ENCODE measurements at regions not wholly inside any gene's neighbourhood (a gene's known extent, or its start where the extent isn't known, plus 50 kb on each side); places are given as distances from the start of the nearest gene placed in this dataset.

DNA sequence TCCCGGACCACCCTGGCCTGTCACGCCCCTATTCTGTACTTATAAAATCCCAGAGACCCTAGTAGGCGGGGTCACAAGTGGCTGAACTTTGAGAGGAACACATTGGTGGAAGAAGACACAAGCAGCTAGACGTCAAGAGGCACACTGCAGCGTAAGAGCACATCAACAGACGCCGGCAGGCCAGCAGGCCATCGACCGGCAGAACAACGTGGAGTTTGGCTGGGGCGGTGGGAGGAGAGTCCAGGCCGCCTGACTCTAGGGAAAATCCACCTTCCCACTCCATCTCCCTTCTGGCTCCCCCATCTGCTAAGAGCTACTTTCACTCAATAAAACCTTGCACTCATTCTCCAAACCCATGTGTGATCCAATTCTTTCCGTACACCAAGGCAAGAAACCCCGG lies 601.8 kb upstream of the CDH2 start:
- TF ChIP-seq, protein P1, sequence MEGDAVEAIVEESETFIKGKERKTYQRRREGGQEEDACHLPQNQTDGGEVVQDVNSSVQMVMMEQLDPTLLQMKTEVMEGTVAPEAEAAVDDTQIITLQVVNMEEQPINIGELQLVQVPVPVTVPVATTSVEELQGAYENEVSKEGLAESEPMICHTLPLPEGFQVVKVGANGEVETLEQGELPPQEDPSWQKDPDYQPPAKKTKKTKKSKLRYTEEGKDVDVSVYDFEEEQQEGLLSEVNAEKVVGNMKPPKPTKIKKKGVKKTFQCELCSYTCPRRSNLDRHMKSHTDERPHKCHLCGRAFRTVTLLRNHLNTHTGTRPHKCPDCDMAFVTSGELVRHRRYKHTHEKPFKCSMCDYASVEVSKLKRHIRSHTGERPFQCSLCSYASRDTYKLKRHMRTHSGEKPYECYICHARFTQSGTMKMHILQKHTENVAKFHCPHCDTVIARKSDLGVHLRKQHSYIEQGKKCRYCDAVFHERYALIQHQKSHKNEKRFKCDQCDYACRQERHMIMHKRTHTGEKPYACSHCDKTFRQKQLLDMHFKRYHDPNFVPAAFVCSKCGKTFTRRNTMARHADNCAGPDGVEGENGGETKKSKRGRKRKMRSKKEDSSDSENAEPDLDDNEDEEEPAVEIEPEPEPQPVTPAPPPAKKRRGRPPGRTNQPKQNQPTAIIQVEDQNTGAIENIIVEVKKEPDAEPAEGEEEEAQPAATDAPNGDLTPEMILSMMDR (IDR thresholded peaks at IDR 0.05): no peak

DNA sequence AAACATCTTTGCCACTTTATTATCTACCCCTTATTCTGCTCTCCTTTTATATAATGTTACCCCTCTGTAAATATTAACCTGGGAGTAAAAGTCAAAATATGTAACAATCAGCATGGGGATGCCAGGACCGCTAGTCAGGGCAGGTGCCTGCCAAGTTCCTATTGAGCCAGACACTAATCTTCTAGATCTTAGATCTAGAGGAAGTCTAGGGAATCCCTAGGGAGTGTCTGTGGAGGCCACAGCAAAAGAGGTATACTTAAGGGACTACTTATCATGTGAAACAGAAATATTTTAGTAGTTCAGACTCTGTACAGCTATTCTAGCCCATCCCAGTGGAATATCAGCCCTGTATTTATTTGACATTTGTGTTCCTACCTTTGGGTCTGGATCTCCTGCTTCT lies 600.8 kb upstream of the CDH2 start:
- TF ChIP-seq, protein P1 (IDR thresholded peaks at IDR 0.05): no peak

DNA sequence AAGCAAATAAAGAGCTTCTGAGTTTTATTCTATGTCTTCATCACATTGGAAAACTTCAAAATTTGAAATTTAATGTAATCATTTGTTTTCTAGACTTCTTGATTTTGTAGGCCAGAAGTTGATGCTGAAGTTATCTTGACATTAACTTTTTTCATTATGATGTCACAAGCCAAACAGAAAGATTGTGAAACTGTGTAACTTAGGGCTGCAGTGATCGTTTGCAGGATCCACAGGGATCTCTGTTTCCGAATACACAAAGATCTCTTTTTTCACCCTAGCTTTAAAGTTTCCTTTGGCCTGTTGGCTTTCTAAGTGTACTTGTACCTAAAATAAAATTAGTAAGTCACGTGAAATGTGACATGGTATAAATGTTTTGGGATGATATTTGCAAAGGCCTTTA lies 594.9 kb upstream of the CDH2 start:
- TF ChIP-seq, protein P1 (IDR thresholded peaks at IDR 0.05): no peak

DNA sequence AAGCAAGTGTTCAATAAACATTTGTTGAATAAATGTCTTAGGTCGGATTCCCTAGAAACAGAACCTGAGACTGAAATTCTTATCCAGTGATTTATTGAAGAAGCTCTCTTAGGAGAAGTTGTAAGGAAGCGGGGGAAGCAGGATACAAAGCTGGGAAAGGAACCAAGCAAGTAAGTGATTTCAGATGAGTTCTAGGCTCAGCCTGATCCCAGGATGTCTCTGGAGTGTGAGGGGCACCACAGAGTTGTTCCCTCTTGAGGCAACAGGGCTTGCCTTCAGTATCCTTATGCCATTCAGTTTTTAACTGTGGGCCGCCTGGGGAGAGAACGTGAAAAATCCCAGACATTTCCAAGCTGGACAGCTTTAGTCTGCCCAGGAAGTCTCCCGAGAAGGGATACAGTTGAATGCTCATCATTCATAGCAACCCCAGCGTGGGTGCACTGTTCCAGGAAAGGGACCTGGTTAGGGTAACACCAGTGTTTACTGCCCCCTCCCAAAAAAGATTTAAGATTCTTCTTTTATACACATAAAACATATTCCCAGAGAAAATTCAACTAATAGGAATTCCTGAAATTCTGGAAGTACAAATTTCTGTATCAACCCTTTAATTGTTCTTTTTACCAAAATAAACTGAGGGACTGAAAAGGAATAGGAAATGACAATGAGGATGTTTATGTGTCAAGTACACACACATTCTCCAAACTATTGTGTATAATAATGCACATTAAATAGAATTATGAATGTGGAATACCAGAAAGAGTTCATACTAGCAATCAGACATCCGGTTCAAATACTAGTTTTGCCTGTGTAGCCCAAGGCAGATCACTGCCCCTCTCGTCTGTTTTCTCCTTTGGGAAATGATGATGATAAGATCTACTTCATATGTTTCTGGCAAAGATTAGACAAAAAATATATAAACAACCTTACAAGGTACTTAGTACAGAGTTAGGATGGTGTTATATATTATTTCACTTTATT lies 592.1 kb upstream of the CDH2 start:
- TF ChIP-seq, protein P1 (IDR thresholded peaks at IDR 0.05): no peak

DNA sequence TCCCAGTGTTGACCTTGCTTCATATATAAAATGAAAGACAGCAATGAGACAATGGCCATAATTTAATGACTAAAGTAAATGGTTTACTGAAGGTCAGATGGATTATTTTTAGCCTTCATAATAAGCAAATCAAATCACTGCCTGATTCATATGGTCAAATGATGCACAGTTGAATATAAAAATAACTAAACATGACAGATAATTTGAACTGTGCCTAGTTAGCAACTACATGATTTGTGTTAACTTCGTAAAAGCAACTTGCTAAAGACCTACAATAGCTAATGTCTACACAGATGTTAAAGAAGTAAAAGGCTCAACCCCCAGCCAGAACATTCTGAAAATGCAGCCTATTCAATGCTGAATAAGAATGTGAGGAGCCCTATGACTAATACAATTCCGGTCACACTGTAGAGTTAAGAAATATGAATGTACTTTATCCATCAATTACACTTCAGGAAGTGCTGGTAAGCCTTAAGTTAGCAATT lies 590.8 kb upstream of the CDH2 start:
- TF ChIP-seq, protein P1 (IDR thresholded peaks at IDR 0.05): no peak

DNA sequence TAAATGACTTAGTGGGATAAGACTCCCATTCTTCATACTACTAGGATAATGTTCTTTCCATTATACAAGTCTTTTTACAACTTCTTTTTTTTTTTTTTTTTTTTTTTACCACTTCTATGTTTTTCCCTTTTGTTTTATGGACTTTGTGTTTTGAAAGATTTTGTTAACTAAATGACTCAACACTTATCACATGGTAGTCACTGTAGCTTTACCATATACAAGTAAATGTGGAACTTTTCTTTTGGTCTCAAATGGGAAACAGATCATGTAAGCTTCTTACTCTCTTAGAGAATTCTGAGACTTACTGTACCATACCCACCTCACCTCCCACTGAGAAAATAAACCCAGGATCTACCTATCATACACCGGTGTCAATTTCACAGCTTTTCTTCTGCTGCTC lies 590.3 kb upstream of the CDH2 start:
- TF ChIP-seq, protein P1 (IDR thresholded peaks at IDR 0.05): no peak

DNA sequence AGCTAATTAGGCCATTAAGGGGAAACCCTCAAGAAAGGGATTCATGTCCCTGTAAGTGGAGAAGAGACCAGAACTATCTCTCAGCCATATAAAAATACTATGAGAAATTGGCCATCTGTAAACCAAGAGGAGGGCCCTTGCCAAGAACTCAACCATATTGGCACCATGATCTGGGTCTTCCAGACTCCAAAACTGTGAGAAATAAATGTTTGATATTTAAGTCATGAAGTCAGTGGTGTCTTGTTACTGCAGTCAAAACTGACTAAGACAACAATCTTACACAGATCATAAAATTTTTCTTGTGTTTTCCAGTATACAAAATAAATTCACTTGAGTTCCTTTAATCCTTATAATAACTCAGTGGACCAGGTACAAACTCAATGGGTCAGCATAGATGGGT lies 589.8 kb upstream of the CDH2 start:
- TF ChIP-seq, protein P1 (IDR thresholded peaks at IDR 0.05): no peak
